GM23338 (cell line): ENCODE measurements at regions not wholly inside any gene's neighbourhood (a gene's known extent, or its start where the extent isn't known, plus 50 kb on each side); places are given as distances from the start of the nearest gene placed in this dataset.

Experiments used
- ATAC-seq: fragments of 200-7000 bp; cut with Tn5 transposase; 3 replicates; pipeline ENCODE4 v1.9.1; 2020
- DNase-seq: peaks from one replicate; pipeline ENCODE4 v3.0.0-alpha.2; 2015; ENCODE audit warnings: low spot score
- H2AFZ ChIP-seq: fragments of 200-600 bp; sonication (generic); 2 replicates; pipeline ENCODE4 v1.8.0; 2016; ENCODE audit warnings: antibody characterized with exemption, mild to moderate bottlenecking, moderate library complexity
- H3F3A ChIP-seq: fragments of 200-600 bp; sonication (generic); replicated peaks from 2 replicates; pipeline ENCODE4 v1.8.0; 2017; ENCODE audit warnings: antibody characterized with exemption, mixed run types, low read depth
- H3K27ac ChIP-seq: fragments of 200-600 bp; sonication (generic); 2 replicates; pipeline ENCODE4 v1.6.1; 2016; ENCODE audit warnings: low read depth
- H3K27me3 ChIP-seq: fragments of 200-600 bp; sonication (generic); 2 replicates; pipeline ENCODE4 v1.8.0; 2016; ENCODE audit warnings: mild to moderate bottlenecking, mixed run types, moderate library complexity; ENCODE audit not compliant: insufficient read depth
- H3K36me3 ChIP-seq: fragments of 200-600 bp; sonication (generic); 2 replicates; pipeline ENCODE4 v1.8.0; 2016; ENCODE audit warnings: mild to moderate bottlenecking; ENCODE audit not compliant: insufficient read depth
- H3K4me1 ChIP-seq: fragments of 200-600 bp; sonication (generic); 2 replicates; pipeline ENCODE4 v1.8.0; 2016; ENCODE audit warnings: mild to moderate bottlenecking, moderate library complexity; ENCODE audit not compliant: insufficient read depth
- H3K4me2 ChIP-seq: fragments of 200-600 bp; sonication (generic); 2 replicates; pipeline ENCODE4 v1.7.1; 2017; ENCODE audit warnings: mixed run types
- H3K4me3 ChIP-seq: fragments of 200-600 bp; sonication (generic); 2 replicates; pipeline ENCODE4 v1.6.1; 2016; ENCODE audit warnings: mixed run types
- H3K79me2 ChIP-seq: fragments of 200-600 bp; sonication (generic); replicated peaks from 2 replicates; pipeline ENCODE4 v1.8.0; 2017; ENCODE audit warnings: mild to moderate bottlenecking; ENCODE audit not compliant: insufficient read depth
- H3K9me2 ChIP-seq: fragments of 200-600 bp; sonication (generic); 2 replicates; pipeline ENCODE4 v1.8.0; 2017; ENCODE audit not compliant: insufficient read depth
- H4K20me1 ChIP-seq: fragments of 200-600 bp; sonication (generic); replicated peaks from 2 replicates; pipeline ENCODE4 v1.8.0; 2017; ENCODE audit warnings: mild to moderate bottlenecking; ENCODE audit not compliant: insufficient read depth
- H3K27ac Mint-ChIP-seq: 2 replicates; pipeline ENCODE4 v1.8.0; 2020; ENCODE audit warnings: inconsistent platforms, mild to moderate bottlenecking, moderate library complexity, mixed read lengths
- H3K27me3 Mint-ChIP-seq: 3 replicates; pipeline ENCODE4 v1.8.0; 2022; ENCODE audit warnings: low read depth, mild to moderate bottlenecking, moderate library complexity, mixed read lengths, inconsistent platforms; ENCODE audit not compliant: insufficient read depth, poor library complexity
- H3K36me3 Mint-ChIP-seq: 3 replicates; pipeline ENCODE4 v1.8.0; 2021; ENCODE audit warnings: low read depth, mild to moderate bottlenecking, inconsistent platforms, moderate library complexity, mixed read lengths
- H3K4me1 Mint-ChIP-seq: 3 replicates; pipeline ENCODE4 v1.8.0; 2020; ENCODE audit warnings: mild to moderate bottlenecking, inconsistent platforms, mixed read lengths
- H3K4me3 Mint-ChIP-seq: 3 replicates; pipeline ENCODE4 v1.8.0; 2021; ENCODE audit warnings: moderate library complexity, mild to moderate bottlenecking, inconsistent platforms, mixed read lengths
- H3K9me3 Mint-ChIP-seq: 3 replicates; pipeline ENCODE4 v1.8.0; 2020; ENCODE audit warnings: moderate library complexity, mild to moderate bottlenecking, inconsistent platforms, mixed read lengths
- CREB1 ChIP-seq: fragments of 250-450 bp; sonication (Bioruptor Pico); IDR thresholded peaks from 2 replicates; pipeline ENCODE4 v1.5.0; 2020; ENCODE audit warnings: low read depth, mild to moderate bottlenecking, moderate library complexity
- EZH2 ChIP-seq: fragments of 200-600 bp; sonication (generic); IDR thresholded peaks from one replicate; pipeline ENCODE4 v1.8.0; 2017; ENCODE audit warnings: antibody characterized with exemption, mild to moderate bottlenecking, low read depth; ENCODE audit not compliant: unreplicated experiment
- EZH2phosphoT487 ChIP-seq: fragments of 200-600 bp; sonication (generic); IDR thresholded peaks from one replicate; pipeline ENCODE4 v1.8.1; 2018; ENCODE audit warnings: antibody characterized with exemption; ENCODE audit not compliant: unreplicated experiment
- NANOG ChIP-seq: IDR thresholded peaks from 2 replicates; pipeline ENCODE4 v1.6.1; 2016; ENCODE audit warnings: antibody characterized with exemption, borderline replicate concordance
- POLR2AphosphoS5 ChIP-seq: IDR thresholded peaks from 2 replicates; pipeline ENCODE4 v1.6.1; 2016; ENCODE audit warnings: antibody characterized with exemption, low read depth
- STAT1 ChIP-seq: IDR thresholded peaks from one replicate; pipeline ENCODE4 v1.6.1; 2016; ENCODE audit warnings: antibody characterized with exemption; ENCODE audit not compliant: unreplicated experiment
- ZNF114 ChIP-seq: fragments of 250-450 bp; sonication (Bioruptor Pico); IDR thresholded peaks from 2 replicates; pipeline ENCODE4 v1.5.0; 2020; ENCODE audit warnings: mild to moderate bottlenecking, moderate library complexity
- ZNF331 ChIP-seq: fragments of 250-450 bp; sonication (Bioruptor Pico); IDR thresholded peaks from 2 replicates; pipeline ENCODE4 v1.5.0; 2020; ENCODE audit warnings: low read depth, mild to moderate bottlenecking, moderate library complexity
- ZNF462 ChIP-seq: fragments of 250-450 bp; sonication (Bioruptor Pico); IDR thresholded peaks from 2 replicates; pipeline ENCODE4 v1.5.0; 2020; ENCODE audit warnings: mild to moderate bottlenecking, moderate library complexity
- TF ChIP-seq, protein P1 (sequence below): IDR thresholded peaks from 2 replicates; pipeline ENCODE4 v1.6.1; 2016; ENCODE audit warnings: antibody characterized with exemption

GRCh38 chr15:70269311-70269911 is 171.7 kb upstream of the TLE3 start (continued):
- TF ChIP-seq ZNF331 (CRISPR knock-in tag) (no peak), EZH2phosphoT487 (no peak), ZNF114 (no peak), EZH2 (no peak)
- TF ChIP-seq, protein P1, sequence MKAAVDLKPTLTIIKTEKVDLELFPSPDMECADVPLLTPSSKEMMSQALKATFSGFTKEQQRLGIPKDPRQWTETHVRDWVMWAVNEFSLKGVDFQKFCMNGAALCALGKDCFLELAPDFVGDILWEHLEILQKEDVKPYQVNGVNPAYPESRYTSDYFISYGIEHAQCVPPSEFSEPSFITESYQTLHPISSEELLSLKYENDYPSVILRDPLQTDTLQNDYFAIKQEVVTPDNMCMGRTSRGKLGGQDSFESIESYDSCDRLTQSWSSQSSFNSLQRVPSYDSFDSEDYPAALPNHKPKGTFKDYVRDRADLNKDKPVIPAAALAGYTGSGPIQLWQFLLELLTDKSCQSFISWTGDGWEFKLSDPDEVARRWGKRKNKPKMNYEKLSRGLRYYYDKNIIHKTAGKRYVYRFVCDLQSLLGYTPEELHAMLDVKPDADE: no peak

DNA sequence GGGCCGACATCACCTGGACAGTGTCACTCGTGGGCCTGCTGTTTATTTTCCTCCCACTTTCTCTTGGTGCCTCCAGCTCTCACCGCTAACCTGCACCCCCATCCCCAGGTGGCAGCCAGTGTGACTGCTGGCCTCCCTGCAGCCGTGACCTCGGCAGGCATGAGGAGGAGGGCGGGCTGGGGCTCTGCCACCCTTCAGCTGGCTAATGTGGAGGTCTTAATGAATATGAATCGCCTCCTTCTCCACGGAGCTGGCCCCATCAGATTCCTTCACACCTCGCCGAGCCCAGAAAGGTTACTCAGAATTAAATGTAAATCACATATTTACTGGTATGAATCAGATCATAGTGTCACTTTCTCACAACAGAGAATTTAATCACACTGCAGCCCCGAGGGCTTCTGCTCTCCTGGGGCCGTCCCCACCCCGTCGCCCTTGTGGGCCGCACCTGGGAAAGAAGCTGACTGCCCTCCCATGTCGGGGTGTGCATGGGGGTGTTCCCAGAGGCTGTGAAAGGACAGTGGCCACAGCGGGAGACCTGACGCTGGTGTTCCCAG is 171.1 kb upstream of the TLE3 start:
- no peaks in the 10 kb centered on the region for H4K20me1 ChIP-seq
- TF ChIP-seq EZH2phosphoT487: no peak
- TF ChIP-seq ZNF462 (CRISPR knock-in tag): no peak
- no peak for TF ChIP-seq POLR2AphosphoS5
- TF ChIP-seq ZNF331 (CRISPR knock-in tag): no peak
- TF ChIP-seq CREB1 (CRISPR knock-in tag): no peak
- no peak for TF ChIP-seq STAT1
- TF ChIP-seq NANOG: no peak
- no peak overlapping the region for H2AFZ ChIP-seq
- Mint-ChIP-seq H3K36me3 (no peaks in the 10 kb centered on the region), H3K4me1 (peaks cover 33% of the 10 kb centered on the region), H3K27me3 (peaks cover 20% of the 10 kb centered on the region), H3K27ac (no peak overlapping the region), H3K4me3 (no peak overlapping the region), H3K9me3 (no peaks in the 10 kb centered on the region)
- H3K36me3 ChIP-seq: no peaks in the 10 kb centered on the region
- no peak for ATAC-seq
- H3K27me3 ChIP-seq: no peaks in the 10 kb centered on the region
- DNase-seq: no peak
- H3F3A ChIP-seq: no peaks in the 10 kb centered on the region
- no peaks in the 10 kb centered on the region for H3K79me2 ChIP-seq
- no peaks in the 10 kb centered on the region; the same call in 1 of the 2 replicates for H3K9me2 ChIP-seq
- H3K4me1 ChIP-seq: no peaks in the 10 kb centered on the region
- no peak overlapping the region for H3K4me3 ChIP-seq
- H3K27ac ChIP-seq: no peak overlapping the region
- H3K4me2 ChIP-seq: no peak overlapping the region
